ENCODE measurements at regions not wholly inside any gene's neighbourhood (a gene's known extent, or its start where the extent isn't known, plus 50 kb on each side); places are given as distances from the start of the nearest gene placed in this dataset.

DNA sequence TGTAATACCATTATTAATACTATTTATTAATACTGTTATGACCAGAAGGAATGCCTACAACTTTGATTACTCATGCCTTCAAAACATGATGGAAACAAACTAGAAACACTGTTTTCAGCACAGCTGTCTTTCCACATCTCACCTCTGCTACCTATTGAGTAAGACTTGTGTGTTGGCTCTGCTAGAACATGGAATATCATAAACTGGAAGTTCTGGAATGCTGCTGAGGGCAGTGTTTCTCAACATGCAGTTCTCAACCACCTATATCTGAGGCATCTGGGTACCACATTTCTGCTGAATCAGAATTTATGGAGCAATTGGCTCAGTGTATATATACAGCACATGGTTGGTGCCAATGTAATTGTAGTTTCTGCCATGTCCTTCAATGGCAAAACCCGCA is 392.1 kb downstream of the TUSC7 start:
- DNase-seq, result no peak
- TF ChIP-seq POLR2A (IDR thresholded peaks at IDR 0.05), result no peak
- TF ChIP-seq, protein P1, sequence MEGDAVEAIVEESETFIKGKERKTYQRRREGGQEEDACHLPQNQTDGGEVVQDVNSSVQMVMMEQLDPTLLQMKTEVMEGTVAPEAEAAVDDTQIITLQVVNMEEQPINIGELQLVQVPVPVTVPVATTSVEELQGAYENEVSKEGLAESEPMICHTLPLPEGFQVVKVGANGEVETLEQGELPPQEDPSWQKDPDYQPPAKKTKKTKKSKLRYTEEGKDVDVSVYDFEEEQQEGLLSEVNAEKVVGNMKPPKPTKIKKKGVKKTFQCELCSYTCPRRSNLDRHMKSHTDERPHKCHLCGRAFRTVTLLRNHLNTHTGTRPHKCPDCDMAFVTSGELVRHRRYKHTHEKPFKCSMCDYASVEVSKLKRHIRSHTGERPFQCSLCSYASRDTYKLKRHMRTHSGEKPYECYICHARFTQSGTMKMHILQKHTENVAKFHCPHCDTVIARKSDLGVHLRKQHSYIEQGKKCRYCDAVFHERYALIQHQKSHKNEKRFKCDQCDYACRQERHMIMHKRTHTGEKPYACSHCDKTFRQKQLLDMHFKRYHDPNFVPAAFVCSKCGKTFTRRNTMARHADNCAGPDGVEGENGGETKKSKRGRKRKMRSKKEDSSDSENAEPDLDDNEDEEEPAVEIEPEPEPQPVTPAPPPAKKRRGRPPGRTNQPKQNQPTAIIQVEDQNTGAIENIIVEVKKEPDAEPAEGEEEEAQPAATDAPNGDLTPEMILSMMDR (IDR thresholded peaks at IDR 0.05), result no peak
- intact Hi-C loops (cut with DNase I), result no loop called here
- Histone ChIP-seq H3K36me3 (replicated peaks in 1 of 2) (no peaks in the 10 kb centered on the region), H3K4me1 (replicated peaks in 1 of 2) (no peaks in the 10 kb centered on the region), H3K27me3 (no peaks in the 10 kb centered on the region), H3K4me3 (no peak overlapping the region), H3K27ac (no peak overlapping the region), H3K9me3 (replicated peaks in 1 of 3) (peaks cover 0 to 5% (median 0%) of the 10 kb centered on the region in 3 donors)
- WGBS, 4 donors, result 93 to 100% (median 98%) methylated on average over 1 of the region's 1 CpG

DNA sequence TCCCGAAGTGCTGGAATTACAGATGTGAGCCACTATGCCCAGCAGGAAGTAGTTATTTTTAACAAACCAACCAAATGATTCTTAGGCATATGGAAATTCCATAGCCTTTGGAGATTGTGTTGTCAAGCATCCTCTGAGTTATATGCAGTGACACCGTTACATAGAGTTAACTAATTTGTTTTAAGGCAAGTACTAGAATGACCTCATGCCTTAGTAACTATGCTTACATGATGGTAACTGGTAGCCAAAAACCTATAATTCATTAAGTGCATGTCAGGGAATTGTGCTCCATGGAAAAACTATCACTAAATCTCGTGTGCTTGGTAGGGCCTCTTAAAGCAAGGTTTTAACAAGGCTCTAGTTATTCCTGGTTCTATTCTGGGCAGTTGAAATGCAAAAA is 392.8 kb downstream of the TUSC7 start:
- 80 to 91% (median 85%) methylated on average over 3 of the region's 3 CpGs for WGBS, 4 donors
- DNase-seq, result no peak
- Histone ChIP-seq H3K27me3 (no peaks in the 10 kb centered on the region), H3K4me1 (replicated peaks in 1 of 2) (no peaks in the 10 kb centered on the region), H3K27ac (no peak overlapping the region), H3K9me3 (replicated peaks in 1 of 3) (peaks cover 0 to 5% (median 0%) of the 10 kb centered on the region in 3 donors), H3K36me3 (replicated peaks in 1 of 2) (no peaks in the 10 kb centered on the region), H3K4me3 (no peak overlapping the region)
- TF ChIP-seq POLR2A (IDR thresholded peaks at IDR 0.05), result no peak
- TF ChIP-seq, protein P1 (IDR thresholded peaks at IDR 0.05), result no peak
- intact Hi-C loops (cut with DNase I), result no loop called here

DNA sequence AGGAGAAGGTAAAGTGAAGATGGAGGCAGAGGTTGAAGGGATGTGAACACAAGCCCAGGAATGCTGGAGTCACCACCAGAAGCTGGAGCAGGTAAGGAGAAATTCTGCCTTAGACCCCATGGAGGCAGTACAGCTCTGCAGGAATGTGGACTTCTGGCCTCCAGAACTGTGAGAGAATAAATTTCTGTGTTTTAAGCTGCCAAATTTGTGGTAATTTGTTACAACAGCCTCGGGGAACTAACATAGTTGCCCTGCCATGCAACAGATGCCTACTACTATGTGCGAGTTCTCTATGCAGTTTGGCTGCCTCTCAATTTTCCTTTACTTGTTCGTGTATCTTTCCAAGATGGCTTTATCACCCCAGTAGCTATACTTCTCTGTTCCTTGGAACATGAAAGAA is 394.1 kb downstream of the TUSC7 start:
- TF ChIP-seq, protein P1 (IDR thresholded peaks at IDR 0.05), result no peak
- TF ChIP-seq POLR2A (IDR thresholded peaks at IDR 0.05), result no peak
- H3K4me3 ChIP-seq, result no peak overlapping the region
- 85 to 94% (median 88%) methylated on average over 3 of the region's 3 CpGs for WGBS, 4 donors

DNA sequence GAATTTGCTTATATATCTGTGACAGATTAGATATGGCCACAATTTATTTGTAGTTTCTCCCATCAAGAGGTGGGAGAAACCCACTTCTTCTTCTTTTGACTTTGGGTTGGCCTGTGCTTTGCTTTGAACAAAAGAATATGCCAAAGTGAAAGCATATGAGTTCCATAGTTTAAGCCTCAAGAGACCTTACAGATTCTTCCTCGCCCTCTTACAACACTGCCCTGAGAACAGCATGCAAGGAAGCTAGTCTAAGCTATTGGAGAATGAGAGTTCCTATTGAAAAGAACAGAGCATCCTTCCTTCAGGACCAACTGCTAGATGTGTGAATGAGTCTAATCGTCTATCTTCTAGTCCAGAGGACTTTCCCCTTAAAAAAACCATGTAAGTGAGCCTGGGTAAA is 394.8 kb downstream of the TUSC7 start:
- TF ChIP-seq, protein P1 (IDR thresholded peaks at IDR 0.05), result no peak
- TF ChIP-seq POLR2A (IDR thresholded peaks at IDR 0.05), result no peak
- no peaks in the 10 kb centered on the region for H3K9me3 ChIP-seq (replicated peaks in 1 of 3)
- no peak for DNase-seq
- no peaks in the 10 kb centered on the region for H3K36me3 ChIP-seq (replicated peaks in 1 of 2)
- no peaks in the 10 kb centered on the region for H3K4me1 ChIP-seq (replicated peaks in 1 of 2)
- WGBS, 4 donors, result 80 to 90% (median 83%) methylated on average over 2 of the region's 2 CpGs
- intact Hi-C loops (cut with DNase I), result no loop called here
- no peak overlapping the region for H3K4me3 ChIP-seq
- H3K27ac ChIP-seq, result no peak overlapping the region
- H3K27me3 ChIP-seq, result no peaks in the 10 kb centered on the region

More for the DNA sequence above, 394.1 kb downstream of the TUSC7 start:
- H3K27ac ChIP-seq, result no peak overlapping the region
- H3K9me3 ChIP-seq (replicated peaks in 1 of 3), result no peaks in the 10 kb centered on the region
- H3K27me3 ChIP-seq, result no peaks in the 10 kb centered on the region
- intact Hi-C loops (cut with DNase I), result no loop called here
- DNase-seq, result no peak
- no peaks in the 10 kb centered on the region for H3K4me1 ChIP-seq (replicated peaks in 1 of 2)
- no peaks in the 10 kb centered on the region for H3K36me3 ChIP-seq (replicated peaks in 1 of 2)

All from adrenal gland (tissue), 9 donors.